Prostate gland (tissue), 2 donors: ENCODE measurements at regions not wholly inside any gene's neighbourhood (a gene's known extent, or its start where the extent isn't known, plus 50 kb on each side); places are given as distances from the start of the nearest gene placed in this dataset.

Experiments
- POLR2A ChIP-seq: fragments of 450-650 bp; IDR thresholded peaks from one replicate; pipeline ENCODE4 v1.6.1; 2016; ENCODE audit warnings: antibody characterized with exemption, mild to moderate bottlenecking
- POLR2AphosphoS5 ChIP-seq: sonication (generic); formaldehyde crosslinking; IDR thresholded peaks from one replicate; pipeline ENCODE4 v1.6.1; 2017; ENCODE audit warnings: antibody characterized with exemption
- TF ChIP-seq, protein P1 (sequence below), 4 experiments: fragments of 200-600 bp in 2 of 4; fragments of 450-650 bp in 2 of 4; sonication (generic) in 2 of 4; IDR thresholded peaks; 1 replicate in 3 of 4; 2 replicates in 1 of 4; pipeline ENCODE4 v1.5.1; 2016 to 2019; ENCODE audit warnings: antibody characterized with exemption in 4 of 4, mild to moderate bottlenecking in 2 of 4, moderate library complexity in 2 of 4

DNA sequence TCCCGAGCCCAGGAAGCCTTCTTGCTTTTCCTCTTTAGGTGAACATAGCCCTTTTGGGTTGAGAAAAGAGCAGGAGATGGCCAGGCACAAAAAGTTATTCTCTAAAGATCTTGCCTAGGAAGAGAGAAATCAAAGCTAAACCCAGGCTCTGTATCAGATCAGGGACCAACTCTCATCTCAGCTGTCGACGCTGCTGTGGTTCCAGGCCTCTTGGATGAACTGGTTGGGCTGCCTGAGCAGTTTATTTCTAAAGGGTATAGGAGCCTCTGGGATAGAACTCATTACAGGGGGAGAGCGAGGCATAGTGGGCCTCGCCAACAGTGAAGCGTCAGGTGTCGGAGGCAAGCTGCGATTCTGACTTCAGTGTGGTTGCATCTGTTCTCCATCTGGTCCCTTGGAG is 82.6 kb upstream of the F3 start:
- TF ChIP-seq, protein P1, sequence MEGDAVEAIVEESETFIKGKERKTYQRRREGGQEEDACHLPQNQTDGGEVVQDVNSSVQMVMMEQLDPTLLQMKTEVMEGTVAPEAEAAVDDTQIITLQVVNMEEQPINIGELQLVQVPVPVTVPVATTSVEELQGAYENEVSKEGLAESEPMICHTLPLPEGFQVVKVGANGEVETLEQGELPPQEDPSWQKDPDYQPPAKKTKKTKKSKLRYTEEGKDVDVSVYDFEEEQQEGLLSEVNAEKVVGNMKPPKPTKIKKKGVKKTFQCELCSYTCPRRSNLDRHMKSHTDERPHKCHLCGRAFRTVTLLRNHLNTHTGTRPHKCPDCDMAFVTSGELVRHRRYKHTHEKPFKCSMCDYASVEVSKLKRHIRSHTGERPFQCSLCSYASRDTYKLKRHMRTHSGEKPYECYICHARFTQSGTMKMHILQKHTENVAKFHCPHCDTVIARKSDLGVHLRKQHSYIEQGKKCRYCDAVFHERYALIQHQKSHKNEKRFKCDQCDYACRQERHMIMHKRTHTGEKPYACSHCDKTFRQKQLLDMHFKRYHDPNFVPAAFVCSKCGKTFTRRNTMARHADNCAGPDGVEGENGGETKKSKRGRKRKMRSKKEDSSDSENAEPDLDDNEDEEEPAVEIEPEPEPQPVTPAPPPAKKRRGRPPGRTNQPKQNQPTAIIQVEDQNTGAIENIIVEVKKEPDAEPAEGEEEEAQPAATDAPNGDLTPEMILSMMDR (IDR thresholded peaks at IDR 0.05): no peak
- TF ChIP-seq POLR2AphosphoS5: no peak
- TF ChIP-seq POLR2A: no peak
